H1 (cell line): ENCODE measurements at regions not wholly inside any gene's neighbourhood (a gene's known extent, or its start where the extent isn't known, plus 50 kb on each side); places are given as distances from the start of the nearest gene placed in this dataset.
A peak's percentile ranks its signal among the peaks of the same experiment; 100 is the strongest.

Experiments
- CTCF ChIA-PET: fragments of 300-600 bp; sonication (Branson Sonifier 250); formaldehyde crosslinking; loops from one replicate; lab custom pipeline; 2021; ENCODE audit not compliant: partially characterized antibody; lab: Charles Lee
- POLR2A ChIA-PET: fragments of 300-600 bp; sonication (Branson Sonifier 250); formaldehyde crosslinking; loops from one replicate; lab custom pipeline; 2021; ENCODE audit warnings: inconsistent platforms; ENCODE audit not compliant: partially characterized antibody; lab: Charles Lee
- DNase-seq, 2 experiments: peaks; one replicate each; pipeline versions ENCODE4 v3.0.0 to v3.0.0-alpha.2; 2010 to 2022; ENCODE audit warnings: low spot score in 2 of 2, low read depth in 1 of 2, mixed read lengths in 1 of 2
- FAIRE-seq: peaks from 2 replicates; lab custom pipeline; 2011; peaks lifted over from hg19 to GRCh38; lab: Jason Lieb, UNC
- H2AFZ ChIP-seq: 2 replicates; pipeline ENCODE4 v1.8.1; 2012; ENCODE audit warnings: low read length, inconsistent platforms
- H2AK5ac ChIP-seq: 2 replicates; pipeline ENCODE4 v1.6.1; 2013; ENCODE audit warnings: low read depth, low read length
- H2BK120ac ChIP-seq: replicated peaks from 2 replicates; pipeline ENCODE3; 2013; ENCODE audit warnings: low read depth, low read length, inconsistent platforms
- H2BK12ac ChIP-seq: 2 replicates; pipeline ENCODE4 v1.6.1; 2013; ENCODE audit warnings: low read depth, low read length
- H2BK15ac ChIP-seq: 2 replicates; pipeline ENCODE4 v1.6.1; 2013; ENCODE audit warnings: low read length
- H2BK20ac ChIP-seq: 2 replicates; pipeline ENCODE4 v1.6.1; 2013; ENCODE audit warnings: low read length
- H2BK5ac ChIP-seq: 2 replicates; pipeline ENCODE4 v1.6.1; 2013; ENCODE audit warnings: low read depth, low read length
- H3K14ac ChIP-seq: 2 replicates; pipeline ENCODE4 v1.6.1; 2013; ENCODE audit warnings: inconsistent platforms; ENCODE audit not compliant: insufficient read length
- H3K18ac ChIP-seq: 2 replicates; pipeline ENCODE4 v1.6.1; 2013; ENCODE audit warnings: low read length; ENCODE audit errors: extremely low read depth
- H3K23ac ChIP-seq: 2 replicates; pipeline ENCODE4 v1.6.1; 2013; ENCODE audit warnings: inconsistent platforms; ENCODE audit not compliant: insufficient read length
- H3K23me2 ChIP-seq: 2 replicates; pipeline ENCODE4 v1.6.1; 2013; ENCODE audit warnings: low read depth, low read length
- H3K27ac ChIP-seq: 2 replicates; pipeline ENCODE4 v1.6.1; 2011; ENCODE audit warnings: low read depth, low read length, inconsistent platforms
- H3K27me3 ChIP-seq, 4 experiments: replicated peaks in 1 of 4; 1 replicate in 1 of 4; 2 replicates in 3 of 4; pipeline versions ENCODE4 v1.6.1 to v1.8.1; 2011 to 2013; ENCODE audit warnings: low read length in 3 of 4, mild to moderate bottlenecking in 3 of 4, inconsistent platforms in 2 of 4, mixed read lengths in 2 of 4, moderate library complexity in 1 of 4; ENCODE audit not compliant: control insufficient read depth in 3 of 4, insufficient read depth in 3 of 4; ENCODE audit errors: extremely low read depth in 1 of 4
- H3K36me3 ChIP-seq, 4 experiments: 2 replicates each; pipeline versions ENCODE4 v1.6.1 to v1.8.1; 2011 to 2013; ENCODE audit warnings: mild to moderate bottlenecking in 4 of 4, low read length in 3 of 4, moderate library complexity in 2 of 4, control low read depth in 1 of 4, inconsistent platforms in 1 of 4; ENCODE audit not compliant: insufficient read depth in 4 of 4, control insufficient read depth in 2 of 4
- H3K4ac ChIP-seq: replicated peaks from 2 replicates; pipeline ENCODE3; 2013; ENCODE audit warnings: low read length, low read depth, mixed read lengths, inconsistent platforms; ENCODE audit not compliant: insufficient read length
- H3K4me1 ChIP-seq, 4 experiments: replicated peaks in 1 of 4; 1 replicate in 1 of 4; 2 replicates in 3 of 4; pipeline versions ENCODE4 v1.6.1 to v1.8.1; 2011 to 2013; ENCODE audit warnings: low read length in 3 of 4, inconsistent platforms in 2 of 4, mixed read lengths in 1 of 4; ENCODE audit not compliant: insufficient read depth in 4 of 4, control insufficient read depth in 3 of 4
- H3K4me2 ChIP-seq, 2 experiments: 2 replicates each; pipeline versions ENCODE4 v1.6.1 to v1.8.1; 2011 to 2013; ENCODE audit warnings: low read depth in 2 of 2, low read length in 2 of 2, control low read depth in 1 of 2, inconsistent platforms in 1 of 2, mild to moderate bottlenecking in 1 of 2; ENCODE audit not compliant: insufficient read depth in 1 of 2
- H3K4me3 ChIP-seq, 4 experiments: fragments of 200-600, 300-600 bp in 1 of 4; sonication (generic), shearing (Covaris generic), sonication (Bioruptor Twin) in 1 of 4; 2 replicates each; pipeline versions ENCODE4 v1.5.1 to v1.8.1; 2011 to 2016; ENCODE audit warnings: low read length in 4 of 4, low read depth in 3 of 4, control low read depth in 2 of 4, inconsistent platforms in 2 of 4, mild to moderate bottlenecking in 2 of 4, mixed read lengths in 1 of 4, moderate library complexity in 1 of 4; ENCODE audit not compliant: insufficient read depth in 2 of 4; ENCODE audit errors: extremely low read depth in 1 of 4
- H3K56ac ChIP-seq: replicated peaks from 2 replicates; pipeline ENCODE3; 2013; ENCODE audit warnings: low read depth, mild to moderate bottlenecking, mixed read lengths, low read length, inconsistent platforms; ENCODE audit not compliant: insufficient read length
- H3K79me1 ChIP-seq: 2 replicates; pipeline ENCODE4 v1.6.1; 2013; ENCODE audit warnings: low read depth, low read length, control low read depth
- H3K79me2 ChIP-seq, 2 experiments: 2 replicates each; pipeline versions ENCODE4 v1.6.1 to v1.8.1; 2012 to 2013; ENCODE audit warnings: low read length in 2 of 2, mild to moderate bottlenecking in 2 of 2, inconsistent platforms in 1 of 2; ENCODE audit not compliant: insufficient read depth in 2 of 2, control insufficient read depth in 1 of 2
- H3K9ac ChIP-seq, 4 experiments: replicated peaks in 1 of 4; 1 replicate in 1 of 4; 2 replicates in 3 of 4; pipeline versions ENCODE4 v1.6.1 to v1.8.1; 2011 to 2013; ENCODE audit warnings: low read depth in 3 of 4, low read length in 3 of 4, control low read depth in 2 of 4, mild to moderate bottlenecking in 2 of 4, moderate library complexity in 2 of 4, inconsistent platforms in 1 of 4; ENCODE audit errors: extremely low read depth in 1 of 4
- H3K9me3 ChIP-seq, 2 experiments: 2 replicates each; pipeline versions ENCODE4 v1.6.1 to v1.8.1; 2012 to 2013; ENCODE audit warnings: mild to moderate bottlenecking in 2 of 2, moderate library complexity in 2 of 2, control low read depth in 1 of 2, inconsistent platforms in 1 of 2, low read depth in 1 of 2, low read length in 1 of 2, mixed read lengths in 1 of 2; ENCODE audit not compliant: insufficient read depth in 2 of 2
- H4K20me1 ChIP-seq, 2 experiments: replicated peaks in 1 of 2; 2 replicates each; pipeline versions ENCODE3 to v1.8.1; 2011 to 2013; ENCODE audit warnings: inconsistent platforms in 2 of 2, low read length in 2 of 2, mild to moderate bottlenecking in 1 of 2; ENCODE audit not compliant: insufficient read depth in 2 of 2, control insufficient read depth in 1 of 2
- H4K5ac ChIP-seq: 2 replicates; pipeline ENCODE4 v1.6.1; 2013; ENCODE audit warnings: low read length, low read depth, mixed read lengths, inconsistent platforms; ENCODE audit not compliant: insufficient read length
- H4K8ac ChIP-seq: 2 replicates; pipeline ENCODE4 v1.8.0; 2013; ENCODE audit warnings: mild to moderate bottlenecking, moderate library complexity, low read length, inconsistent platforms; ENCODE audit not compliant: insufficient read depth; ENCODE audit errors: extremely low read depth
- H4K91ac ChIP-seq: replicated peaks from 2 replicates; pipeline ENCODE3; 2013; ENCODE audit warnings: low read length, mixed read lengths, inconsistent platforms; ENCODE audit not compliant: insufficient read length
- POLR2AphosphoS5 ChIP-seq: IDR thresholded peaks from 2 replicates; pipeline ENCODE4 v1.6.1; 2011; ENCODE audit warnings: low read depth, low read length
- WGBS, 2 experiments: shearing (Covaris generic) in 1 of 2; methylation state at CpG; one replicate each; pipeline versions ENCODE4 v1.1.6 to v1.1.7; 2013 to 2015; ENCODE audit warnings: low lambda C conversion rate in 2 of 2, mixed read lengths in 2 of 2, inconsistent platforms in 1 of 2, low coverage in 1 of 2, missing lambda C conversion rate in 1 of 2; ENCODE audit not compliant: insufficient replicate concordance in 2 of 2, insufficient coverage in 1 of 2, insufficient read length in 1 of 2; ENCODE audit errors: extremely low coverage in 1 of 2, missing lambda C conversion rate in 1 of 2; 5-methylcytosine and 5-hydroxymethylcytosine counted together
- TF ChIP-seq, protein P1 (sequence below): IDR thresholded peaks from 2 replicates; pipeline ENCODE4 v1.6.1; 2012; ENCODE audit warnings: inconsistent platforms

DNA sequence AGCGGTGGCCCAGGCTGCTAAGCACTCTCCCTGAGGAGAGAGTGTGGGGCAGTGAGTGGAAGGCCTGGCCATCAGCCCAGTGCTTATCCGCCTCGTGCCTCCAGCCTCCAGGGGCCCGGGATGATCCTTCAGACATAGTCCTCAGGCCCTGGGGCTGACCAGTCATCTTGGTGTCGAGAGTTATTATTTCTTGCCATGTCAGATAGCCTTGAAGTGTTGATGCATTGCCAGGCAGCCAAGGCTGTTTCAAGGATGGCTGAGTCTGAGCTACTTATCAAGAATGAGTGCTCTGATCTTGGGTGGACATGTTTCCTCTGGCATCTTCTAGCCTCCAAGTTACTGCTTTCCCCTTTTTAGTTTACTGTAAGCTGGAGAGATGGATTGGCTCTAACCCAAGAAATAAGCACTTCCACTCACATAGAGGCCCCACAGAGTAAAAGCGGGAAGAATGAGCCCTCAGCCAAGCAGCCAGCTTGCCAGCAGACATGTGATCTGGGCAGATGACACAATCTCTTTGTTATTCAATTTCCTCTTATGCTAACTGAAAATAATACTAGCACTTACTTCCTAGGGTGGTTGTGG lies 136.5 kb upstream of the NAMPT start:
- no peak overlapping the region for H3K27ac ChIP-seq
- no peaks in the 10 kb centered on the region for H3K79me1 ChIP-seq
- H4K91ac ChIP-seq = no peak overlapping the region
- no peak overlapping the region for H2BK20ac ChIP-seq
- H2AFZ ChIP-seq = peak overlapping the region; percentile 40; the same call in 1 of the 2 replicates
- TF ChIP-seq POLR2AphosphoS5 = no peak
- TF ChIP-seq, protein P1, sequence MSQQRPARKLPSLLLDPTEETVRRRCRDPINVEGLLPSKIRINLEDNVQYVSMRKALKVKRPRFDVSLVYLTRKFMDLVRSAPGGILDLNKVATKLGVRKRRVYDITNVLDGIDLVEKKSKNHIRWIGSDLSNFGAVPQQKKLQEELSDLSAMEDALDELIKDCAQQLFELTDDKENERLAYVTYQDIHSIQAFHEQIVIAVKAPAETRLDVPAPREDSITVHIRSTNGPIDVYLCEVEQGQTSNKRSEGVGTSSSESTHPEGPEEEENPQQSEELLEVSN = peak; percentile 72
- H3K4me2 ChIP-seq = no peak overlapping the region
- H3K4me1 ChIP-seq = no peaks in the 10 kb centered on the region
- CTCF ChIA-PET = no interaction called here
- no peaks in the 10 kb centered on the region for H3K36me3 ChIP-seq
- no peak for DNase-seq
- POLR2A ChIA-PET = no interaction called here
- H3K18ac ChIP-seq = no peak overlapping the region
- no peak overlapping the region for H4K8ac ChIP-seq
- H3K14ac ChIP-seq = no peak overlapping the region
- H3K56ac ChIP-seq = no peak overlapping the region
- H2BK120ac ChIP-seq = no peak overlapping the region
- no peak overlapping the region for H3K4ac ChIP-seq
- H3K9ac ChIP-seq = no peak overlapping the region
- no peaks in the 10 kb centered on the region for H3K9me3 ChIP-seq
- no peak overlapping the region for H3K23ac ChIP-seq
- H2AK5ac ChIP-seq = no peak overlapping the region
- no peak overlapping the region for H2BK12ac ChIP-seq
- H3K27me3 ChIP-seq = no peaks in the 10 kb centered on the region; a peak in 1 of 7 replicates
- FAIRE-seq = no peak
- no peak overlapping the region for H4K5ac ChIP-seq
- H3K79me2 ChIP-seq = no peaks in the 10 kb centered on the region
- H3K4me3 ChIP-seq = no peak overlapping the region
- H2BK5ac ChIP-seq = no peak overlapping the region
- no peaks in the 10 kb centered on the region for H4K20me1 ChIP-seq
- H3K23me2 ChIP-seq = no peaks in the 10 kb centered on the region
- H2BK15ac ChIP-seq = no peak overlapping the region
- 95% methylated on average over 6 of the region's 6 CpGs; no CpG with 5 or more reads in 1 of the 2 experiments for WGBS, 2 experiments
